Colonic mucosa (tissue), 4 donors: ENCODE measurements at regions not wholly inside any gene's neighbourhood (a gene's known extent, or its start where the extent isn't known, plus 50 kb on each side); places are given as distances from the start of the nearest gene placed in this dataset.
A peak's percentile ranks its signal among the peaks of the same experiment; 100 is the strongest.

Experiments
- DNase-seq: peaks from one replicate; pipeline ENCODE4 v3.0.0-alpha.2; 2020
- H3K27ac ChIP-seq: fragments of 200-600 bp; one replicate; pipeline ENCODE4 v1.8.0; 2021
- H3K27me3 ChIP-seq: fragments of 200-600 bp; one replicate; pipeline ENCODE4 v1.8.0; 2021
- H3K36me3 ChIP-seq: fragments of 200-600 bp; one replicate; pipeline ENCODE4 v1.8.0; 2021
- H3K4me1 ChIP-seq: fragments of 200-600 bp; one replicate; pipeline ENCODE4 v1.8.0; 2021; ENCODE audit warnings: mild to moderate bottlenecking
- H3K4me3 ChIP-seq: fragments of 200-600 bp; one replicate; pipeline ENCODE4 v1.8.0; 2021
- H3K9ac ChIP-seq, 2 donors: one replicate each; pipeline ENCODE4 v1.7.0; 2013; ENCODE audit warnings: control low read depth in 2 of 2, low read depth in 2 of 2, low read length in 2 of 2
- H3K9me3 ChIP-seq: fragments of 200-600 bp; one replicate; pipeline ENCODE4 v1.8.0; 2021
- intact Hi-C: fragments of 100-400 bp; cut with DNase I; formaldehyde crosslinking; loops from one replicate; pipeline ENCODE4 v1.14.1; 2022
- TF ChIP-seq, protein P1 (sequence below): fragments of 200-600 bp; IDR thresholded peaks from one replicate; pipeline ENCODE4 v1.8.0; 2022; ENCODE audit warnings: antibody characterized with exemption, mild to moderate bottlenecking
- donor health status: healthy.
- donor health status: DM: no; HTN: no; CAD: no.
- donor health status: DM: no; HTN: no; CAD: no.

DNA sequence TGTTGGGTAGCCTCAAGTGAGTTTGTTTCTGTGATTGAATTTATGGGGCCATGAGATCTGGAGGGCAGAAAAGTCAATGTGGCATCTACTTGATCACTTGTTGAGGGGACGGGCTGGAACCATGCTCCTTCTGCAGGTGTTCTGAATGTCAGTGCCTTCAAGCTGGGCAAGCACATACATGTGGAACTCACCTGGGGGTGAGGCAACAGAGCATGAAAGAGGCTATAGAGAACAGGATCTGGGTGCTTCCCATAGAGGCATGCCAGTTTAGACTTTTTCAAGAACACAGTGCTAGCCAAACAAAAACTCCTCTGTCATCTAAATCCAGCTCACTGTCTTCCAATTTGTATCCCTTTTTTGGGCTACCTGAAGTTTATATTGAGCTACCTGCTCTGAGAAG, 77.8 kb upstream of the SLC35B3 start:
- Histone ChIP-seq H3K9ac (no peak overlapping the region), H3K27ac (no peak overlapping the region), H3K9me3 (no peaks in the 10 kb centered on the region), H3K36me3 (no peaks in the 10 kb centered on the region), H3K4me1 (no peaks in the 10 kb centered on the region), H3K4me3 (no peak overlapping the region), H3K27me3 (no peaks in the 10 kb centered on the region)
- TF ChIP-seq, protein P1, sequence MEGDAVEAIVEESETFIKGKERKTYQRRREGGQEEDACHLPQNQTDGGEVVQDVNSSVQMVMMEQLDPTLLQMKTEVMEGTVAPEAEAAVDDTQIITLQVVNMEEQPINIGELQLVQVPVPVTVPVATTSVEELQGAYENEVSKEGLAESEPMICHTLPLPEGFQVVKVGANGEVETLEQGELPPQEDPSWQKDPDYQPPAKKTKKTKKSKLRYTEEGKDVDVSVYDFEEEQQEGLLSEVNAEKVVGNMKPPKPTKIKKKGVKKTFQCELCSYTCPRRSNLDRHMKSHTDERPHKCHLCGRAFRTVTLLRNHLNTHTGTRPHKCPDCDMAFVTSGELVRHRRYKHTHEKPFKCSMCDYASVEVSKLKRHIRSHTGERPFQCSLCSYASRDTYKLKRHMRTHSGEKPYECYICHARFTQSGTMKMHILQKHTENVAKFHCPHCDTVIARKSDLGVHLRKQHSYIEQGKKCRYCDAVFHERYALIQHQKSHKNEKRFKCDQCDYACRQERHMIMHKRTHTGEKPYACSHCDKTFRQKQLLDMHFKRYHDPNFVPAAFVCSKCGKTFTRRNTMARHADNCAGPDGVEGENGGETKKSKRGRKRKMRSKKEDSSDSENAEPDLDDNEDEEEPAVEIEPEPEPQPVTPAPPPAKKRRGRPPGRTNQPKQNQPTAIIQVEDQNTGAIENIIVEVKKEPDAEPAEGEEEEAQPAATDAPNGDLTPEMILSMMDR = no peak
- intact Hi-C loops = no loop called here
- DNase-seq = no peak

DNA sequence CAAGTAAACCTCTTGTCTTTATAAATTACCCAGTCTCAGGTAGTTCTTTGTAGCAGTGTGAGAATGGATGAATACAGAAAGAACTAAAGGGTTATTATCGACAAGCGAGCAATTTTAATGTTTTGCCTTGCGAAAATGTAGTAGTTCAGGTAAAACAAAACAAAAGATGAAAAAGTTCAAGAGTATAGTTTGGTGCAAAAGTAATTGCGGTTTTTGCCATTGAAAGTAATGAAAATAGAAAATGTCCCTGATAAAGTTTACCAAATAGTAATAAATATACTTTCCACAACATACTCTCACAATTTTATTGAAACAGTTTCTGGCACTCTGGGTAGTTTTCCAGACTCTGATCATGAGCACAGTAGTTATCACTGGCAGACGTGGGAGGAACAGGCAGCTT, 71.9 kb upstream of the SLC35B3 start:
- H3K27ac ChIP-seq = no peak overlapping the region
- no peak for DNase-seq
- TF ChIP-seq, protein P1 = no peak
- no peaks in the 10 kb centered on the region for H3K27me3 ChIP-seq
- H3K36me3 ChIP-seq = no peaks in the 10 kb centered on the region
- no peaks in the 10 kb centered on the region for H3K4me1 ChIP-seq
- H3K9ac ChIP-seq = no peak overlapping the region
- no peaks in the 10 kb centered on the region for H3K9me3 ChIP-seq
- intact Hi-C loops = no loop called here
- no peak overlapping the region for H3K4me3 ChIP-seq

DNA sequence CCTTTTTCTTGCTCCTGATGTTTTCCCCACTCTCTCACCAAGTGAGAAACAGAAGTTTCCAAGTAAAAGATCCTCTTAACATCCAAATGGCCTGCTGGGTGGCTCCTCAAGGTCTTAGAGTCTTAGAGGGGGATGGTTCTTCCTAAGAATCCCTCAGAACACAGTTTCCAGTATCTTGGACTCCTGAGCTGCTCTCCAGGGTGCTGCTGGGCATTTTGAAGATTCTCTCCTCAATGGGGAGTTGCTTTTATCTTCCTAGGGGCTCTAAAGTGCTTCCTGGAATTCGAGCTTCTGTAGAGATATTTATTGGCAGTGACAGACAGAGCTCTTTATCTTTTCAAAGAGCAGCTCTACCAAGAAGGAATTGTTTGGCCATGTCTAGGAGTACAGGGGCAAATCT, 70.8 kb upstream of the SLC35B3 start:
- Histone ChIP-seq H3K4me1 (no peaks in the 10 kb centered on the region), H3K27ac (no peak overlapping the region), H3K9ac (no peak overlapping the region), H3K27me3 (no peaks in the 10 kb centered on the region), H3K4me3 (no peak overlapping the region), H3K36me3 (no peaks in the 10 kb centered on the region), H3K9me3 (no peaks in the 10 kb centered on the region)
- TF ChIP-seq, protein P1 = no peak
- intact Hi-C loops = no loop called here
- DNase-seq = no peak

DNA sequence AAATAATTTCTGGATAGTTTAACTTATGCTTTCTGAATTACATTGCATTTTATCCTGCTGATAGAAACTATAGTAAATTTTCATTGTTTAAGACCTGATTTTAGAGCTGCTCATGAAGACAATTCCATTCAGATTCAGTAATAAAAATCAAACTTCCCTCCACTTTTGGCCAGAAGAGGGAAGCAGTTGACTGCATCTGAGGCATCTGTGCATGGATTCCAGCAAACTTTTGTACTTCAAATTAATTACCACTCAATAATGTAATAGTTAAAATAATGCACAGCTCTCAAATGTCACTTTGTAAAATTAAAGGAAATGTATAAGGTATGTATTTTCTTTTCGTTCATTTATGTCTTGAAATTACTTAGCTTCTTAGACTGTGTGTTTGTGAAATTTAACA, 64.2 kb upstream of the SLC35B3 start:
- no peaks in the 10 kb centered on the region for H3K9me3 ChIP-seq
- H3K9ac ChIP-seq = no peak overlapping the region
- intact Hi-C loops = no loop called here
- no peak overlapping the region for H3K27ac ChIP-seq
- H3K36me3 ChIP-seq = no peaks in the 10 kb centered on the region
- no peaks in the 10 kb centered on the region for H3K4me1 ChIP-seq
- no peaks in the 10 kb centered on the region for H3K27me3 ChIP-seq
- H3K4me3 ChIP-seq = no peak overlapping the region
- TF ChIP-seq, protein P1 = peak; percentile 19
- no peak for DNase-seq

DNA sequence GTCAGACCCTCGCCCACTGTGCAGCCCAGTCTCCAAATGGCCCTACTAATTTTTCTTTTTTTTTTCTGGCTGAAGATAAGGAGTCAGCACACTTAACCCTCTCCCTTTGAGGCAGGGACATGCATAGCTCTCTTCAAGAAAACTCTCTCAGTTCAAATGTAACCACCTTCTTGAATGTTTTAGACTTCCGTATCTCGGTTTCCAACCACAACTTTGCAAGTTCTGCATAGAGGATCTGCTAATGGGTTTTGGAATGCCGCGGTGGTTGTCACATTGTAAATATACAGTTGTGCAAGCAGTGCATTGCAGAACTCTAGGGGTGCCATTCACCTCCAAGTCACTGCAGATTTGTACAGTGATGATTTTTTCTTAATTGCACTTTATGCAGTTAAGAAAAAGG, 59.4 kb upstream of the SLC35B3 start:
- Histone ChIP-seq H3K4me1 (no peaks in the 10 kb centered on the region), H3K9ac (no peak overlapping the region), H3K27me3 (no peaks in the 10 kb centered on the region), H3K27ac (no peak overlapping the region), H3K36me3 (no peaks in the 10 kb centered on the region), H3K4me3 (no peak overlapping the region), H3K9me3 (no peaks in the 10 kb centered on the region)
- TF ChIP-seq, protein P1 = no peak
- intact Hi-C loops = no loop called here
- no peak for DNase-seq

DNA sequence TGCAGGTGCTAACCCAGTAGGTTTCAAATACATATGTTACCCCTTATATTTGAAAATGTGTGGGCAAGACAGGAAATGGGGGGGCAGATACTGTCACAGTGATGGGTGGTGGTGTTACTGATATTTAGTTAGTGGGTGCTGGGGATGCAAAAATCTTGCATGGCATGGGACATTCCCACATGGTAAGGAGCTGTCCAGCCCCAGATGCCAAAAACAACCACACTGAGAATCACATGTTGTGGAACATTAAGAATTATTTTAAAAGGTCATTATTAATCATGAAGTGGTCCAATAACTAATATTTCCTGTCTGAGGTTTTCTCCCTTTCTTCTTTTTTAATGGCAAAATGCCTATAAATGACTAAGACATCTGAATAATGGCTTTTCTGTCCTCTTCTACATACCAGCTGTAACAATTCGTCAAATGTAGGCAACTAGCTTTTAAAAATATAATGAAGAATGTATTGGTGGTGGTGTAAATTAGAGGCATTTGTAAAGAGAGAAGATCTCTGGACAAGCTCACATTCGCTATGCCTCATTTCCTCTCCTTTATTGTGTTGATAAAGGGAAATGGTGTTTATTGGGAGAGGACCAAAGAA, 57.3 kb upstream of the SLC35B3 start:
- H3K9me3 ChIP-seq = no peaks in the 10 kb centered on the region
- H3K9ac ChIP-seq = no peak overlapping the region
- intact Hi-C loops = no loop called here
- no peak overlapping the region for H3K4me3 ChIP-seq
- H3K27ac ChIP-seq = no peak overlapping the region
- TF ChIP-seq, protein P1 = no peak
- no peaks in the 10 kb centered on the region for H3K27me3 ChIP-seq
- no peaks in the 10 kb centered on the region for H3K36me3 ChIP-seq
- no peak for DNase-seq
- no peaks in the 10 kb centered on the region for H3K4me1 ChIP-seq
